ENCODE measurements at regions not wholly inside any gene's neighbourhood (a gene's known extent, or its start where the extent isn't known, plus 50 kb on each side); places are given as distances from the start of the nearest gene placed in this dataset.
A peak's percentile ranks its signal among the peaks of the same experiment; 100 is the strongest.
"Not testable (repeated sequence)": the region's sequence is repeated elsewhere in the genome, so short reads cannot be mapped to it uniquely, and the experiment has no call there.

DNA sequence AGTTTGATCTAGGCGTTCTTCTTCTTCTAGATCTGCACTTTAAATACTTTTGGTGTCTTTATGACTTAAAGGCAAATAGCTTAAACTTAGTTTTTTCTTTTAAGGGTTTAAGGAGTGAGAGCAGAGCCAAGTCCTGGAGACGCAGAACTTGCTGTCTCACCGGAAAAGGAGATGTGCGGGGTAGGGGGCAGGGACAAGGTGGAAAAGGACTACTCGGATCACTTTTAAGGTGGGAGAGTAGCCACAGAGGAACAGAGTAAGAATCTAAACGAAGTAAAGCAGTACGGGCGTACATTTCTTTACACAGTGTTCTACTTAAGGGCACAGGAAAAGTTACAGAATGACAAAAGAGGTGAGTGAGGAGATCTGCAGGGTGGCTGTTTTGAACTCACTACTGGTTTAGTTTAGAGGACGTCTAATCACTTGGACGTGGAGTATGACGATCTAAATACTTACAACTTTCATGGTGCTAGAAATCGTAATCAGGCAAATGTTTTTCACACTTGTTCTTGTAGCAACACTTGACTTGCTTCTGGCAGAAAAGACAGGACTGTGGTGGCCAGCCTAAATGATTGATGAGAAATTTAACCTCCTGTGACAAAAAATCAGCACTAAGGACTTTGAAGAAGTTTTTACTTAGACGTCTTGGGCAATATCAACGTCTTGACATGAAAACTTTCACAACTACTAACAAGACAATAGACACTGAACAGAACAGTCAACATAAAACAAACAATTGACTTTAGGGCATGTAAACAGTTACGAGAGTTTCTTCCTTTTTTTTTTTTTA, 127.0 kb downstream of the ART5 start:
- DNase-seq (ENCODE audit: low read depth, low spot score): not testable (repeated sequence)

DNA sequence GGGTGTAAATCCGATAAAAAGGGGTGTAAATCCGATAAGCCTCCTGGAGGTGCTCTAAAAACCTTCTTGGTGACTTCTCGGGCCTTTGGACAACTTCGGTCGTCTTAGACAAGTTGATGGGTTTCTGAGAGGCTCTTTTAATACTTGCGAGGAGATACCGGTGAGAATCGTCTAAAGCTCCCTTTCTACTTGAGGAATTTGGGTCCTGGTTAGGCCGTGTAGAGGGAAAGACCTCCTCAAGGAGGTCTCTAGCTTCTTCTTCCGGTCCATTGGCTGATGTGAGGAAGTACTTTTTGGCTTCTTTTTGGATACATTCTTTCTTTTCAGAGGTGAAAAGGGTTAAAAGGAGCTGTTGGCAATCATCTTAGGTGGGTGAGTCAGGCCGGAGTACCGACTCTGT, 128.5 kb downstream of the ART5 start:
- DNase-seq (ENCODE audit: low read depth, low spot score): not testable (repeated sequence)

DNA sequence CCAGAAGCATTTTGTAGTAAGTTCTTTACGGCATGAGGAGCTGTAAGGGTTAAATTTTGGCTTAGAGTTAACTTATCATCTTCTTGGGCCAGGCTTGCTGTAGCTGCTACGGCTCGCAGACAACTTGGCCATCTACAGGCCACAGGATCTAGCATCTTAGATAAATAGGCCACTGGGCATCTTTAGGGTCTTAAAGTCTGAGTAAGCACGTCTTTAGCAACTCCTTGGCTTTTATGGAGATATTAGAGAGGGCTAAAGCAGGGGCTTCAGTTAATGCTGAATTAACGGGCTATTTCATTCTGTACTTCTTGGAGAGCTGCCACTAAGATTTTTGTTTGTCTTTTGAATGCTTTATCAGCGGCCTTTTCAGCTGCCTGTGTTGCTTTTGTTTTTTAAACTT, 129.0 kb downstream of the ART5 start:
- DNase-seq (ENCODE audit: low read depth, low spot score): not testable (repeated sequence)

DNA sequence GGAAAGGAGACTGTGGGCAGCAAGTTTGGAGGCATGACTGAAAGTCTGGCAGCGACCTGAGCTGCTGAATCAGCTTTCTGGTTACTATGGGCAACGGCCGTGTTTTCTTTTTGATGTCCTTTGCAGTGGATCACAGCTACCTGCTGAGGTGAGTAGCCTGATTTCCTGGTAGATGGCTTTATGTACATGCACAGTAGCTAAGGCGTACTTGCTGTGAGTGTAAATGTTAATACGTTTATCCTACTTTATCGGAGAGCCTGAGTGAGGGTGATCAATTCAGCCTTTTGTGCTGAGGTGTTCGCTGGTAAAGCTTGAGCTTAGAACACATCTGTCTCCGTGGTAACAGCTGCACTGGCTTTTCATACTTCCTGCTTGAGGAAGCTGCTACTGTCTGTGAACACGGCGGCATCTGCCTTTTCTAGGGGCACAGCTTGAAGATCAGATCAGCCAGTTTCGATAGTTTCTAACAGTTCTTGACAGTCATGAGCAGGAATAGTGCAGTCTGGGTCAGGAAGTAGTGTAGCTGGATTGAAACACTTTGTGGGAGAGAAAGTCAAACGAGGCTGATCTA, 129.6 kb downstream of the ART5 start:
- peak; percentile 25 for DNase-seq (ENCODE audit: low read depth, low spot score)

DNA sequence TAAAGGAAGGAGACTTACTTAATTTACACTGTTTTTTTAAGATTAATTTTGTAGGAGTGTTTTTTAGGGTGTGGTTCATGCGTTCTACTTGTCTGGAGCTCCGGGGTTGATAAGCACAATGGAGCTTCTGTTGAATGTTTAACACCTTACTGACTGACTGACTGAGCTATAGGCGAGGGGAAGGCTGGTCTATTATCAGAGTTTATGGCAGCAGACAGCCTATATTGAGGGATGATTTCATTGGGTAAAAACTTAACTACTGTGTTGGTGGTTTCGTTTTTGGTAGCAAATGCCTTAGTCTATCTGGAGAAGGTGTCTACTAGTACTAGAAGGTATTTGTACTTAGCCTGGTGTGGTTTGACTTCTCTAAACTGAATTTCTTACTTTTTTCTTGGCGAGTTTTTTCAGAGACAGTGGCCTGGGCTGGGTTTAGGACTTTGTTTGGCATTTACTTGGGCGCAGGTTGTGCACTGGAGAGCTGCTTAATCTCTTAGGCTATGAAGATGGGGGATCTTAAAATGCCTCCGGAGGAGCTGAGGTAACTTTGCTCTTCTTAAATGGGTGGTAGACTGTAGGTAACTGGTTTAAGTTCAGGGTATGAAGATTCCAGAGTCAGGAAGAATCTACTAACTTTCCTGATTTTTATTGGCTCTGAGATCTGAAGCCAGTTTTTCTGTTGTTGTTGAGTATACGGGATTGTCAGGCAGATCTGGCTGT, 130.2 kb downstream of the ART5 start:
- DNase-seq (ENCODE audit: low read depth, low spot score): not testable (repeated sequence)

DNA sequence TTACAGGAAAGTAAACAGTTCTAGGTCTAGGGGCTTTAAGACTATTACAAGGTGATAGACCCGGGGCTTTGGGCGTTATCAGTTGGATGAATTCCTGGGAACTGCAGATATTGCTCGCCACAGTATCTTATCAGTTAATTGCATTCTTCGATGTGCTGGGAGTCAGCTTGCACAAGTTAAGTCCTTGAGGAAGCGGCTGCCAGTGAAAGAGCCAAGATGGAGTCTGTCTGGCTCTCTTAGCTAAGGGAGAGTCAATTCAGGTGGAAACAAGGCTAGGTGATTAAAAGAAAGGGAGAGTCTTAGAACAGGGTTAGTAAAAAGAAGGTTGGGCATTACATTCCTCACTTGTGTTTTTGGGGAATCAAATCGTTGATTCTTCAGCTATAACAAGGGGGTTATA, 130.6 kb upstream of the ZNF195 start:
- DNase-seq (ENCODE audit: low read depth, low spot score): not testable (repeated sequence)

DNA sequence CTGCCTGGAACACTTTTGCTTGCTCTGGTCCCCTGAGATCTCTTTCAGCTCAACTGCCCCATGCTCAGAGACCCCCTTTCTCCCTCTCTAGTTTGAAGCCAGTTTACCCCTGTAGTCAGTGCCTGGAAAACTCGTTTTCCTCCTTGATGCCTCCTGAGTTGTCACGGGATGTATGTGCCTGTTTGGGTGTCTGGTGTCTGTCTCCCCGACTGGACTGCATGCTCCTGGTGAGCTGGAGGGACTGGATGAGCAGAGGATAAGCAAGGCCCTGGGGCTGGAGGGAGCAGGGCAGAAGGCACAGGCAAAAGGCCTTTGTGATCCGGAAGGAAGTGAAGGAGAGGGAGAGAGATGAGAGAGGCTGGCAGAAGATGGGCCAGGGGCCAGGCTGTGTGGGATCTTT, 120.3 kb upstream of the ZNF195 start:
- DNase-seq (ENCODE audit: low read depth, low spot score): not testable (repeated sequence)

DNA sequence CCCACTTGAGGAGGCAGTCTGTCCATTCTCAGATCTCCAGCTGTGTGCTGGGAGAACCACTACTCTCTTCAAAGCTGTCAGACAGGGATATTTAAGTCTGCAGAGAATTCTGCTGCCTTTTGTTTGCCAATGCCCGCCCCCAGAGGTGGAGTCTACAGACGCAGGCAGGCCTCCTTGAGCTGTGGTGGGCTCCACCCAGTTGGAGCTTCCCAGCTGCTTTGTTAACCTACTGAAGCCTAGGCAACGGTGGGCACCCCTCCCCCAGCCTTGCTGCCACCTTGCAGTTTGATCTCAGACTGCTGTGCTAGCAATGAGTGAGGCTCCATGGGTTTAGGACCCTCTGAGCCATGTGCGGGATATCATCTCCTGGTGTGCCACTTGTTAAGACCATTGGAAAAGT, 119.4 kb upstream of the ZNF195 start:
- not testable (repeated sequence) for DNase-seq (ENCODE audit: low read depth, low spot score)

DNA sequence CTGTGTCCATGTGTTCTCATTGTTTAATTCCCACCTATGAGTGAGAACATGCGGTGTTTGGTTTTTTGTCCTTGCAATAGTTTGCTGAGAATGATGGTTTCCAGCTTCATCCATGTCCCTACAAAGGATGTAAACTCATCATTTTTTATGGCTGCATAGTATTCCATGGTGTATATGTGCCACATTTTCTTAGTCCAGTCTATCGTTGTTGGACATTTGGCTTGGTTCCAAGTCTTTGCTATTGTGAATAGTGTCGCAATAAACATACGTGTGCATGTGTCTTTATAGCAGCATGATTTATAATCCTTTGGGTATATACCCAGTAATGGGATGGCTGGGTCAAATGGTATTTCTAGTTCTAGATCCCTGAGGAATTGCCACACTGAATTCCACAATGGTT, 114.2 kb upstream of the ZNF195 start:
- not testable (repeated sequence) for DNase-seq (ENCODE audit: low read depth, low spot score)

DNA sequence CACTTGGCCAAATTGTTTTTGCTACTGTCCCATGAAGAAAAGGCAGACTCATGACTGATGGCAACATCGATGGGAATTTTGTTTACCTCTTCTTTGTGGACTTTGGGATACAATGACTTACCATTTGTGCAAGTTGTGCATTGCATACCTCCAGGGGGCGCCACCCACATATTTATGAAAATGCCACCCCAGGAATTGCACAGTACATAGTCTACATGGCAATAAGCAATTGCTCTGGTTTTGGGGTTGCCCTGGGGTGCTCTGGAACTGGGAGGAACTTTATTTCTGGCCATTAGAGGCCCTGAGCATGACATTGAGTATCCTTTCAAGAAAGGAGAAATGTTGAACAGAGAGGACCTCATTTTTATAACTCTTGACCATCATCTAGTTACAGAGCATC, 109.1 kb upstream of the ZNF195 start:
- DNase-seq (ENCODE audit: low read depth, low spot score): not testable (repeated sequence)

DNA sequence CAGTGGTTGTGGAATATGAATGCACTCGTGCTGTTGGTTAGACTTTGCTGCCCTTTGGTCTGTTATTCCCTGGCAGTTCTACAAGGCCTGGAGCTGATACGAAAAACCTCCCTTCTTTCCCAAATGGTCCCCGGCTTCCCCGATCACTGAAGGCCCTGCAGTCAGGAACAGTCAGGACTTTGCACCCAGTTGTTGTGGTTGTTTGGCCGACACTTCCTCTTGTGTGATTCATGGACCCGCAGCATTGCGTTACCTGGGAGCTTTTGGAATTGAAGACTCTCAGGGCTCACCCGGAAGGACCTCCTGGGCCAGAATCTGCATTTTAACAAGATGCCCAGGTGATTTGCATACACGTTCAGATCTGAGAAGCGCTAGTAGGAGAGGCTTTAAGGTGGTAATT, 106.8 kb upstream of the ZNF195 start:
- not testable (repeated sequence) for DNase-seq (ENCODE audit: low read depth, low spot score)

DNA sequence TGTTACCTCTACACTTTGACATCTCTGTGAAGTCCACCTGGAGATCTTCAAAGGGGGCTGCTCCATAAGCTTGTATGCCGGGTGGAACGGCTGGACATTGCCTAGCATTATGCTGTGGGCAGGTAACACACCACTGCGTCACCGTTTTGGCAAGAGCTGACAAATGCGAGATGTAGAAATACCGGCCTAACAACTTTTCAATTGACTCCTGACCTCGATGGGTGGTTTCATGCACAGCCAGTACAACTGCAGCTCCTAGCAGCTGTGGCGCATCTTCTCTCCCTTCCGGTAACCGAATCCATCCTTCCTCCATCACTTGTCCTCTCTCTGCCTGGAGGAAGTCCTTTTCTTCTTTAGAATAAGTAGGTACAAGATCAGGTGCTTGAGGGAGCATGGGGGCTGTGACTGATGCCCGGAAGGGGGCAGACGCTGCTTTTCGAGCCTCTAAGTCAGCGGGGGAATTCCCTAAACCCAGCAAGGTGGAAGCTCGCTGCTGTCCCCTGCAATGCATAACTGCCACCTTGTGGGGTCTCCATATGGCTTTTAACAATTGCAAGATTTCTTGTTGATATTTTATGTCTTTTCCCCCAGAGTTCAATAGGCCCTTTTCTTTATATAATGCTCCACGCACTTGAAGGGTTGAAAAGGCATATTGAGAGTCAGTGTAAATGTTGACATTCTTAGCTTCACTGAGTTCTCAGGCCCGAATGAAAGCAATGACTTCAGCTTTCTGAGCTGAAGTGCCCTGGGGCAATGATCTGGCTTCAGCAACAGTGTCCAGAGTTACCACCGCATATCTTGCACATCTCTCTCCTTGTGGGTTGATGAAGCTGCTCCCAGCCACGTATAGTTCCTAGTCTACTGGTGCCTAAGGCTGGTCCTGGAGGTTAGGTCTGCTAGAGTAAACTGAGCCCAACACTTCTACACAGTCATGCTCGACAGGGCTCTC, 98.3 kb upstream of the ZNF195 start:
- DNase-seq (ENCODE audit: low read depth, low spot score): not testable (repeated sequence)

DNA sequence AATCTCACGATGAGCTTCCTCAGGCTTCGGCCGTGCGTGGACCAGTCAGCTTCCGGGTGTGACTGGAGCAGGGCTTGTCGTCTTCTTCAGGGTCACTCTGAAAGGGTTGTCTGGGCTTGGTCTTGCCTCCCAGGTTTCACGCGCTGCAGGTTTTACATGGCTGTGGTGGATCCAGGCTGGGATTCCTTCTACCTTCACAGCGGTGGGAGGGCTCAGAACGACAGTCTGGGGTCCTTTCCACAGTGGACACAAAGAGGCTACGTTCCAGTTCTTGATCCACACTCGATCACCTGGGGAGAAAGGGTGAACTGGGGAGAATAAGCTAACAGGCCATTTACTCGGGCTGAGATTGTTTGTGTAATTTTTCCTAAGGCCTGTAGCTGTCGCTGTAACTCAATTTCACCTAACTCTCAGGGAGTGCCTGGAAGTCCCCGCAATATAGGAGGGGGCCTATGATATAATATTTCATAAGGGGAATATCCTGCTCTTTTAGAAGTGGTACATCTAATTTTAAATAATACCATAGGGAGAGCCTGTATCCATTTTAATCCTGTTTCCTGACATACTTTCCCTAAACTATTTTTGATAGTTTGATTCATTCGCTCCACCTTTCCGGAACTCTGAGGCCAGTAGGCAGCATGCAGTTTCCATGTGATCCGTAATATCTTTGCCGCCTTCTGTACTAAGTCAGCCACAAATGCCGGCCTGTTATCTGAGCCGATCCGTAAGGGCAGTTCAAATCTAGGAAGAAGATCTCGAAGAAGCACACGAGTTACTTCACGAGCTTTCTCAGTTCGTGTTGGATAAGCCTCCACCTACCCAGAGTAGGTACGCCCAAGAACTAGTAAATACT, 97.4 kb upstream of the ZNF195 start:
- not testable (repeated sequence) for DNase-seq (ENCODE audit: low read depth, low spot score)

DNA sequence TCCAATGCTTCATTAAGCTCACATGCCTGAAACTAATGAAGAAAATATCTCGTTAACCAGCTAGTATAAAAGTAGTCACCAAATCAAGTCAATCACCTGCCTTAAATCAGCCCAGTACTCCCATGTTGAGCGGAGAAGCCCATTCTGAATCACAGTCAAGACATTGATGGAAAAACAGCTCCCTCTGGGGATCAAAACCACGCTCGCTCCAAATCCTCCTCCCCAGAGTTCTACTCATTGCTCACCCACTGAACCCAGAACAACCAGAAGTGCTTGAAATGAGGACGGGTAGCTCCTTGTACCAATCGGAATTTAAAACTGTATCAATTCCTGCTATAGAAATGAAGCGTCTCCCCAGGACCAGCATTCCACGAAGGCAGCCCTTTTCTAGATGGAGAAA, 90.0 kb upstream of the ZNF195 start:
- DNase-seq (ENCODE audit: low read depth, low spot score): not testable (repeated sequence)

DNA sequence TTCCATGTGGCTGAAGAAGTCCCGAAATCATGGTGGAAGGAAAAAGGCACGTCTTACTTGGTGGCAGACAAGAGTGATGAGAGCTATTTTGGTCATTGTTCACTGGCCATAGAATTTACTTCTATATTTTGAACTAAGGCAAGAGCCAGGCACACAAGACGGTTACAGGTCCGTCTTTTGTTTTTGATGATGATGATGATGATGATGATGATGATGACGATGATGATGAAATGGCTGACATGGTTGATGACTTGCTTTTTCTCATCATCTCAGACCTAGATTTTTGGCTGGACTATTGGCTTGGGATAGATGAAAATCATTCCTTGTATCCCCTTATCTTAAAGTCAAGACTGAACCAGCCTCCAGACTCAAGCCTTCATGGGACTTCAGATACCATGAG, 88.7 kb upstream of the ZNF195 start:
- DNase-seq (ENCODE audit: low read depth, low spot score): not testable (repeated sequence)

DNA sequence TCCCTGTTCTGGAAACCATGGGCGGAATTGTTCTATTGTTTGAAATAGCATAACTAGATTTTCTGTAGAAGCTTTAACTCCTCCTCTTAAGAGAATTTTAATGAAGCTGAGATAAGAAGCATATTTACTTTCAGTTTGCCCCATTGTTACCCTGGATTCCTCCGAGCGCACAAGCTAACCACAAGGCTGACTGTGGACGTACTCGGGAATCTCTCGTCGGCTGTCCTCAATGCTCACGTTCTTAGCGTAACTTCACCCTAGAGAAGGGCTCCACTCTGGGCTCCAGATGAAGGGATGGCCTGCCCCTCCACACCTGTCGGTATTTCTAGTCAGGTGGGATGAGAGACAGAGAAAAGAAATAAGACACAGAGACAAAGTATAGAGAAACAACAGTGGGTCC, 76.7 kb upstream of the ZNF195 start:
- peak; percentile 37 for DNase-seq (ENCODE audit: low read depth, low spot score)

DNA sequence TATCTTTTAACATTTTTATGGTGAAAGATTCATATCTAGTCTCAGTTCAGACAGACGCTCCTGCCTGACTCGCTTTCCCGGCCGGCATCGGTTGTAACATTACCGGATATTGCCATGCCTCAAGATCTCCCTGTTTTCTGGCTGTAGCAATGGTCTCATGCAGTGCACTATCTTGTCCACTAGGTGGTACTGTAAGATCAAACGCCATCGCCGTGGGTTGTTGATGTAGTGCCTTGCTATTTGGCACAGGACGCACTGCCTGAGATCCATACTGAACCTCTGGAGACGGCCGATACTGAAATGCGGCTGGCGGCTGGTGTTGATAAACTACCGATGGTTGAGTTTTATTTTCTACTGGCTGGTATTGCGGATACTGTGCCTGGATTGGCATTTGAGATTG, 75.9 kb upstream of the ZNF195 start:
- peak; percentile 64 for DNase-seq (ENCODE audit: low read depth, low spot score)

DNA sequence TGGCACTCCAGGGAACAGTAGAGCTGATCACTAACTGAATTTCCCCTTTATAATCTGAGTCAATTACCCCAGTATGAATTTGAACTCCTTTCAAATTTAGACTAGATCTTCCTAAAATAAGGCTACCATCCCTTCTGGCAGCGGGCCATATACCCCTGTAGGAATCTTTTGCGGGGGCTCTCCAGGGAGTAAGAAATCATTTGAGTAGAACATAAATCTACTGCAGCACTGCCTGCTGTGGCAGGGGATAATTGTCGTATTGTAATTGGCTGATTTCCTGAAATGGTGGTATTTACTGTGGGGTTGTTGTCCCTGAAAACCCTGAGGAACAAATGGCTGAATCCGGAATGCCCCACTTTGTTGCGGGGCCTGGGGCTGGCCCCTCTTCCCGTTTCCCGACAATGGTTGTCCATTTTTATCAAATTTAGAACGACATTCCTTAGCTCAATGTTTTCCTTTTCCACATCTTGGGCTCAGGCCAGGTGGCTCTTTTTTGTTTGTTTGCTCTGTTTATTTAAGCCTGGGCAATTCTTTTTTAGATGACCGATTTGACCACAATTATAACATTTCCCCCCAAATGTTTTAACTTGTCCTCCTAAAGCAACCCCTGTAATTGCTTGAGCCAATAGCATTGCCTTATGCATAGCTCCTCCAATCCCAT, 74.8 kb upstream of the ZNF195 start:
- not testable (repeated sequence) for DNase-seq (ENCODE audit: low read depth, low spot score)

DNA sequence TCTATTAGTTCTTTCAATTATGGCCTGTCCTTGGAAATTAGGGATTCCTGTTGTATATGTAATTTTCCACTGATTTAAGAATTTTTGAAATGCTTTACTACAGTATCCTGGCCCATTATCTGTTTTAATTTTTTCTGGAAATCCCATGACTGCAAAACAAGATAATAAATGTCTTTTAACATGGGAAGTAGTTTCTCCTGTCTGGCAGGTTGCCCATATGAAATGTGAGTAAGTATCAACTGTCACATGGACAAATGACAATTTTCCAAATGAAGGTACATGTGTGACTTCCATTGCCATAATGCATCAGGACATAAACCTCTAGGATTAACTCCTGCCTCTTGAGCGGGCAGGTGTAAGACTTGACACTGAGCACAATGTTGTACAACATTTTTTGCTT, 71.9 kb upstream of the ZNF195 start:
- not testable (repeated sequence) for DNase-seq (ENCODE audit: low read depth, low spot score)

DNA sequence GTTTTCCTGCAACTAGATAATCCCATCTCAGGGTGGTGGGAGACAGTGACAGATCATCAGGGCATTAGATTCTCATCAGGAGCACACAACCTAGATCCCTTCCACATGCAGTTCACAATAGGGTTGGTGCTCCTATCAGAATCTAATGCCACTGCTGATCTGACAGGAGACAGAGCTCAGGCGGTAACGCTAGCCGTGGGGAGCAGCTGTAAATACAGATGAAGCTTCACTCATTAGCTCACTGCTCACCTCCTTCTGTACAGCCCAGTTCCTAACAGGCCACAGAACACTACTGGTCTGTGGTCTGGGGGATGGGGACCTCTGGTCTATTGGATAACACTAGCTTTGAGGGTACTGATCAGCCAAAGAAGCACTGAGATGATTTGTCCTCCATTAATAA, 66.6 kb upstream of the ZNF195 start:
- DNase-seq (ENCODE audit: low read depth, low spot score): not testable (repeated sequence)

Measured in astrocyte of the hippocampus (primary cell).